Parathyroid adenoma (tissue), 2 donors: ENCODE measurements at regions not wholly inside any gene's neighbourhood (a gene's known extent, or its start where the extent isn't known, plus 50 kb on each side); places are given as distances from the start of the nearest gene placed in this dataset.

Experiments
- H2AFZ ChIP-seq: fragments of 300-600 bp; sonication (generic); one replicate; pipeline ENCODE4 v1.7.0; 2017; ENCODE audit warnings: antibody characterized with exemption, mild to moderate bottlenecking
- H3K27ac ChIP-seq: fragments of 300-600 bp; sonication (generic); one replicate; pipeline ENCODE4 v1.7.0; 2017
- H3K27me3 ChIP-seq: fragments of 300-600 bp; sonication (generic); one replicate; pipeline ENCODE4 v1.7.0; 2017; ENCODE audit warnings: low read length; ENCODE audit not compliant: control insufficient read depth, insufficient read depth
- H3K36me3 ChIP-seq: fragments of 300-600 bp; sonication (generic); one replicate; pipeline ENCODE4 v1.7.0; 2017; ENCODE audit warnings: low read length; ENCODE audit not compliant: control insufficient read depth, insufficient read depth
- H3K4me1 ChIP-seq: fragments of 300-600 bp; sonication (generic); one replicate; pipeline ENCODE4 v1.7.0; 2017; ENCODE audit warnings: control low read depth
- H3K4me2 ChIP-seq: fragments of 300-600 bp; sonication (generic); one replicate; pipeline ENCODE4 v1.7.0; 2017; ENCODE audit warnings: low read length
- H3K4me3 ChIP-seq: fragments of 300-600 bp; sonication (generic); one replicate; pipeline ENCODE4 v1.7.0; 2017; ENCODE audit warnings: low read depth, low read length
- H3K79me2 ChIP-seq: fragments of 300-600 bp; sonication (generic); one replicate; pipeline ENCODE4 v1.7.0; 2017; ENCODE audit warnings: control low read depth
- H3K9ac ChIP-seq: fragments of 300-600 bp; sonication (generic); one replicate; pipeline ENCODE4 v1.7.0; 2017; ENCODE audit warnings: mild to moderate bottlenecking
- H3K9me3 ChIP-seq: fragments of 300-600 bp; sonication (generic); one replicate; pipeline ENCODE4 v1.7.0; 2017; ENCODE audit warnings: low read length; ENCODE audit not compliant: control insufficient read depth
- TF ChIP-seq, protein P1 (sequence below): fragments of 300-600 bp; sonication (generic); IDR thresholded peaks from one replicate; pipeline ENCODE4 v1.7.0; 2017; ENCODE audit warnings: antibody characterized with exemption, mild to moderate bottlenecking
- donor health status: primary hyperparathyroidism.

DNA sequence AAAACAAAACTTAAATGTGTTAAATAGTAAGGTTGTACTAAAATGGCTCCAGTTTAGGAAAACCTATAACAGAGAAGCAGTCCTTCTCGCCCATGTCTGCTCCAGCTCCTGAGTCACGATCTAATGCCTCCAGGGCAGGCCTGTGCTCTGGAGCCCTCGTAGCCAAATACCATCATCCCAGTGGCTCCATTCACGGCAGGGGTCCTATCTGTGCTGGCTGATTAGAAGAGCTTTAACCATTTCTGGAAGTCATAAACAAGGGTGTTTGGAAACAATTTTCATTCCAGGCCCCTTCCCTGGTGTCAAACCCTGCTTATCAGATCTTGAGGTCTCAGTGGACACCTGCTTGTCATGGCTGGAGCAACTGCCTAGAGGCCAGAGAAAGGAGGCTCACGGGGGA is 336.9 kb downstream of the SOX9 start:
- Histone ChIP-seq H3K9ac (no peak overlapping the region), H3K4me3 (no peak overlapping the region), H3K27me3 (no peaks in the 10 kb centered on the region), H3K79me2 (no peaks in the 10 kb centered on the region), H3K4me2 (no peak overlapping the region), H3K4me1 (no peaks in the 10 kb centered on the region), H3K27ac (no peak overlapping the region), H3K36me3 (no peaks in the 10 kb centered on the region), H3K9me3 (no peaks in the 10 kb centered on the region), H2AFZ (no peak overlapping the region)
- TF ChIP-seq, protein P1, sequence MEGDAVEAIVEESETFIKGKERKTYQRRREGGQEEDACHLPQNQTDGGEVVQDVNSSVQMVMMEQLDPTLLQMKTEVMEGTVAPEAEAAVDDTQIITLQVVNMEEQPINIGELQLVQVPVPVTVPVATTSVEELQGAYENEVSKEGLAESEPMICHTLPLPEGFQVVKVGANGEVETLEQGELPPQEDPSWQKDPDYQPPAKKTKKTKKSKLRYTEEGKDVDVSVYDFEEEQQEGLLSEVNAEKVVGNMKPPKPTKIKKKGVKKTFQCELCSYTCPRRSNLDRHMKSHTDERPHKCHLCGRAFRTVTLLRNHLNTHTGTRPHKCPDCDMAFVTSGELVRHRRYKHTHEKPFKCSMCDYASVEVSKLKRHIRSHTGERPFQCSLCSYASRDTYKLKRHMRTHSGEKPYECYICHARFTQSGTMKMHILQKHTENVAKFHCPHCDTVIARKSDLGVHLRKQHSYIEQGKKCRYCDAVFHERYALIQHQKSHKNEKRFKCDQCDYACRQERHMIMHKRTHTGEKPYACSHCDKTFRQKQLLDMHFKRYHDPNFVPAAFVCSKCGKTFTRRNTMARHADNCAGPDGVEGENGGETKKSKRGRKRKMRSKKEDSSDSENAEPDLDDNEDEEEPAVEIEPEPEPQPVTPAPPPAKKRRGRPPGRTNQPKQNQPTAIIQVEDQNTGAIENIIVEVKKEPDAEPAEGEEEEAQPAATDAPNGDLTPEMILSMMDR, result no peak

DNA sequence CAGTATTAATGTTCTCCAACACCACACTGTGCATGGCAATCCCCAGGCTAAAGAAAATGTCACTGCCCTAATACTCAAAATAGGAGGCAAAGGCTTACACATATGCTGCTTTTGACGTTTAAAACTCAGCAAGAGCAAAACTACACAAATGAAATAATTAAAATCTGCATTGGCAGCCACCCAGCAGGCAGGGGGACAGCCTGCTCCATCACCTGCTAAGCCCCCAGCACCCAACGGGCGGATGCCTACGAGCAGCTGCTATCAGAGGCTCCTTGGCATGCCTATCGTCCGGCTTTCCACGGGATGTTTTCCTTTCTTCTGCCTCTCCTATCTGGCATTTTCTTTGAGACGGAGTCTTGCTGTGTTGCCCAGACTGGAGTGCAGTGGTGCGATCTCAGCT is 337.5 kb downstream of the SOX9 start:
- no peaks in the 10 kb centered on the region for H3K4me1 ChIP-seq
- H3K4me3 ChIP-seq, result no peak overlapping the region
- no peaks in the 10 kb centered on the region for H3K9me3 ChIP-seq
- no peak overlapping the region for H2AFZ ChIP-seq
- TF ChIP-seq, protein P1, result no peak
- H3K9ac ChIP-seq, result no peak overlapping the region
- H3K27me3 ChIP-seq, result no peaks in the 10 kb centered on the region
- no peak overlapping the region for H3K27ac ChIP-seq
- no peaks in the 10 kb centered on the region for H3K36me3 ChIP-seq
- no peaks in the 10 kb centered on the region for H3K79me2 ChIP-seq
- H3K4me2 ChIP-seq, result no peak overlapping the region

DNA sequence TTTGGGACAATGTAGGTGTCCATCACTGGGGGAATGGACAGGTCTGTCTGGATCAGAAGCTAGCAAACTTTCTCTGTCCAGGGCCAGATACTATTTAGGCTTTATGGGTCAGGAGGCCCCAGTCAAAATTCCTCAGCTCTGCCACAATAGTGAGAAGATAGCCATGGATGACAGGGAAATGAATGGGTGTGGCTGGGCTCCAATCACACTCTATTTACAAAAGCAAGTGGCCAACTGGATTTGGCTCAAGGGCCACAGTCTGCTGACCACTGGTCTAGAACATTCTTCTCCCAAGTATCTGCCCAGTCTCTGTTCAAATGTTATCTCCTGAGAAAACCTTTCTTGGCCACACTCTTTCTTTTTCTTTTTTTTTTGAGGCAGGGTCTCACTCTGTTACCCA is 339.9 kb downstream of the SOX9 start:
- no peaks in the 10 kb centered on the region for H3K79me2 ChIP-seq
- no peaks in the 10 kb centered on the region for H3K27me3 ChIP-seq
- H3K4me2 ChIP-seq, result no peak overlapping the region
- H3K9ac ChIP-seq, result no peak overlapping the region
- no peaks in the 10 kb centered on the region for H3K36me3 ChIP-seq
- no peaks in the 10 kb centered on the region for H3K4me1 ChIP-seq
- H3K9me3 ChIP-seq, result no peaks in the 10 kb centered on the region
- H3K27ac ChIP-seq, result no peak overlapping the region
- no peak overlapping the region for H2AFZ ChIP-seq
- TF ChIP-seq, protein P1, result no peak
- H3K4me3 ChIP-seq, result no peak overlapping the region

DNA sequence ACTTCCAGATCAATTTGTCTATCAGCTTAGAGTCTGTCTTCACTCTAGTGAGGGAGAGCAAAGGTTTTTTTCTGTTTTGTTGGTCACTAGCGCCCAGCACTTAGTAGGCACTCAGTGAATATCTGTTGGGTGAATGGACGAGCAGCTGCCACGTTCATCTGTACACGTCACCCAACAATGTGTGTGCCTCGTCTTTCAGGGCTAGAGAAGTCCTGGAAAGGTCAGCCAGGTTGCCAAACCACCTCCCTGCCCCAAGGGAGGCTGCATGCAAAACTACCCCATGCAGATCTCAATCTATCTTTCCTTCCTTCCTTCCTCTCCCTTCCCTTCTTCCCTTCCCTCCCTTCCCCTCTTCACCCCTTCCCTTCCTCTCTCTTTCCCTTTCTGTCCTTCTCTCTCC is 340.9 kb downstream of the SOX9 start:
- no peak overlapping the region for H3K4me3 ChIP-seq

DNA sequence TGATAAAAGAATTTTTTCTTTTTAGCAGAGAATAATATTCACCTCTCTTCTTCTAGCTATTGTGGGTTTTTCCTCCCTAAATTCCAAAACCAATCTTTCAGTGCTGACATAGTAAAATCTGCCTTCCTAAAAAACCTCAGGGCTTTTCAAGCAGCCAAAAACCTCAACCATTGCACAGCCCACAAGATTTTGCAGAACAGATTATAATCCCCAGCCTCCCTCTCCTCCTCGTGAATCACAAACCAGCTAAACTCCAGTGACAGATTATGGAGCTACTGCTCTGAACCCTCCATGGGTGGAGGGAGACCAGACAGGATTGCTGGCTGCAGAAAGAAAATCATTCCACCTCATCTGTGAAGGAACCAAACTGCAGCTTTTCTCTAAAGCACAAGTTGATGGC is 341.6 kb downstream of the SOX9 start:
- Histone ChIP-seq H3K36me3 (no peaks in the 10 kb centered on the region), H3K9ac (no peak overlapping the region), H3K4me2 (no peak overlapping the region), H3K27ac (no peak overlapping the region), H3K4me1 (no peaks in the 10 kb centered on the region), H3K4me3 (no peak overlapping the region), H3K9me3 (no peaks in the 10 kb centered on the region), H3K79me2 (no peaks in the 10 kb centered on the region), H3K27me3 (no peaks in the 10 kb centered on the region), H2AFZ (no peak overlapping the region)
- TF ChIP-seq, protein P1, result no peak

More for the DNA sequence above, 340.9 kb downstream of the SOX9 start:
- Histone ChIP-seq H3K27me3 (no peaks in the 10 kb centered on the region), H3K79me2 (no peaks in the 10 kb centered on the region), H2AFZ (no peak overlapping the region), H3K9ac (no peak overlapping the region), H3K4me2 (no peak overlapping the region), H3K9me3 (no peaks in the 10 kb centered on the region), H3K4me1 (no peaks in the 10 kb centered on the region), H3K27ac (no peak overlapping the region), H3K36me3 (no peaks in the 10 kb centered on the region)
- TF ChIP-seq, protein P1, result no peak
